C4-2B (cell line): ENCODE measurements at regions not wholly inside any gene's neighbourhood (a gene's known extent, or its start where the extent isn't known, plus 50 kb on each side); places are given as distances from the start of the nearest gene placed in this dataset.

Experiments used
- CTCF ChIP-seq: fragments of 450-650 bp; conservative IDR thresholded peaks from 2 replicates; pipeline ENCODE4 v1.5.1; 2017; ENCODE audit warnings: mild to moderate bottlenecking
- ZFX ChIP-seq: fragments of 450-650 bp; IDR thresholded peaks from 2 replicates; pipeline ENCODE4 v1.6.1; 2017

- TF ChIP-seq CTCF: no peak
- no peak for TF ChIP-seq ZFX
Observed at GRCh38 chr12:75913502-75914351, 117.8 kb downstream of the PHLDA1 start.
